ENCODE measurements at regions not wholly inside any gene's neighbourhood (a gene's known extent, or its start where the extent isn't known, plus 50 kb on each side); places are given as distances from the start of the nearest gene placed in this dataset.

GRCh38 chr11:122193457-122193856, 77.4 kb upstream of the BLID start:
- DNase-seq: no peak
- no peak for TF ChIP-seq CTCF (IDR thresholded peaks at IDR 0.05 in 8 of 11, conservative IDR thresholded peaks at IDR 0.05 in 3 of 11)
- no peak for TF ChIP-seq POLR2AphosphoS5 (IDR thresholded peaks at IDR 0.05)
- no peak for TF ChIP-seq POLR2A (IDR thresholded peaks at IDR 0.05)
- 81 to 93% (median 88%) methylated on average over 1 of the region's 1 CpG for WGBS, 5 donors
- H3K4me1 ChIP-seq: no peaks in the 10 kb centered on the region
- no peak overlapping the region for H3K27ac ChIP-seq
- peaks cover 0 to 9% (median 0%) of the 10 kb centered on the region in 7 donors for H3K27me3 ChIP-seq (replicated peaks in 1 of 7)
- no peaks in the 10 kb centered on the region for H3K9me3 ChIP-seq
- intact Hi-C loops (cut with DNase I; ENCODE audit: low total_unique reads): no loop called here
- no peak overlapping the region for H3K4me3 ChIP-seq
- no peaks in the 10 kb centered on the region for H3K36me3 ChIP-seq

- no peaks in the 10 kb centered on the region for H3K9me3 ChIP-seq
- TF ChIP-seq POLR2AphosphoS5 (IDR thresholded peaks at IDR 0.05) (no peak), POLR2A (IDR thresholded peaks at IDR 0.05) (no peak), CTCF (IDR thresholded peaks at IDR 0.05 in 8 of 11, conservative IDR thresholded peaks at IDR 0.05 in 3 of 11) (no peak)
- no peaks in the 10 kb centered on the region for H3K36me3 ChIP-seq
- no peak overlapping the region for H3K4me3 ChIP-seq
- no peaks in the 10 kb centered on the region for H3K4me1 ChIP-seq
- WGBS, 5 donors: 46 to 86% (median 52%) methylated on average over 3 of the region's 3 CpGs
- no peak overlapping the region for H3K27ac ChIP-seq
- peaks cover 0 to 8% (median 0%) of the 10 kb centered on the region in 7 donors for H3K27me3 ChIP-seq (replicated peaks in 1 of 7)
- DNase-seq: no peak
- intact Hi-C loops (cut with DNase I; ENCODE audit: low total_unique reads): no loop called here
Measured at GRCh38 chr11:122192634-122193255, 76.7 kb upstream of the BLID start.

GRCh38 chr11:122190768-122191167, 74.8 kb upstream of the BLID start:
- no peaks in the 10 kb centered on the region for H3K27me3 ChIP-seq (replicated peaks in 1 of 7)
- no peak for TF ChIP-seq POLR2A (IDR thresholded peaks at IDR 0.05)
- no peak for TF ChIP-seq POLR2AphosphoS5 (IDR thresholded peaks at IDR 0.05)
- TF ChIP-seq CTCF (IDR thresholded peaks at IDR 0.05 in 8 of 11, conservative IDR thresholded peaks at IDR 0.05 in 3 of 11): no peak
- WGBS, 5 donors: 79 to 85% (median 81%) methylated on average over 2 of the region's 2 CpGs
- intact Hi-C loops (cut with DNase I; ENCODE audit: low total_unique reads): no loop called here
- H3K27ac ChIP-seq: no peak overlapping the region
- H3K4me3 ChIP-seq: no peak overlapping the region
- H3K9me3 ChIP-seq: peaks cover 0 to 9% (median 0%) of the 10 kb centered on the region in 8 donors
- H3K4me1 ChIP-seq: no peaks in the 10 kb centered on the region
- H3K36me3 ChIP-seq: no peaks in the 10 kb centered on the region
- DNase-seq: no peak

GRCh38 chr11:122189229-122189628, 73.2 kb upstream of the BLID start:
- 64 to 82% (median 72%) methylated on average over 2 of the region's 2 CpGs for WGBS, 5 donors
- no peaks in the 10 kb centered on the region for H3K27me3 ChIP-seq (replicated peaks in 1 of 7)
- no peak overlapping the region for H3K27ac ChIP-seq
- DNase-seq: no peak
- intact Hi-C loops (cut with DNase I; ENCODE audit: low total_unique reads): no loop called here
- peaks cover 0 to 10% (median 0%) of the 10 kb centered on the region in 8 donors for H3K9me3 ChIP-seq
- H3K36me3 ChIP-seq: no peaks in the 10 kb centered on the region
- no peak overlapping the region for H3K4me3 ChIP-seq
- TF ChIP-seq POLR2AphosphoS5 (IDR thresholded peaks at IDR 0.05) (no peak), CTCF (IDR thresholded peaks at IDR 0.05 in 8 of 11, conservative IDR thresholded peaks at IDR 0.05 in 3 of 11) (no peak), POLR2A (IDR thresholded peaks at IDR 0.05) (no peak)
- no peaks in the 10 kb centered on the region for H3K4me1 ChIP-seq
